ENCODE measurements at regions not wholly inside any gene's neighbourhood (a gene's known extent, or its start where the extent isn't known, plus 50 kb on each side); places are given as distances from the start of the nearest gene placed in this dataset.

- no peak overlapping the region for H3K27ac ChIP-seq
- no peak overlapping the region for H3K4me3 ChIP-seq
- H3K4me1 ChIP-seq = no peaks in the 10 kb centered on the region
- DNase-seq (ENCODE audit: low spot score in 2 of 2) = no peak
- TF ChIP-seq POLR2A (IDR thresholded peaks at IDR 0.05) (no peak), CTCF (IDR thresholded peaks at IDR 0.05) (no peak), POLR2AphosphoS5 (IDR thresholded peaks at IDR 0.05) (no peak)
- intact Hi-C loops (cut with DNase I; ENCODE audit: low total_unique reads) = no loop called here
- H3K36me3 ChIP-seq = no peaks in the 10 kb centered on the region
- no peaks in the 10 kb centered on the region for H3K9me3 ChIP-seq
- H3K27me3 ChIP-seq = peaks cover 0 to 4% of the 10 kb centered on the region in 2 donors
Observed at GRCh38 chr11:19551457-19551856, 161.2 kb upstream of the NAV2 start.

- Histone ChIP-seq H3K9me3 (no peaks in the 10 kb centered on the region), H3K27ac (no peak overlapping the region), H3K4me1 (no peaks in the 10 kb centered on the region), H3K27me3 (peaks cover 0 to 5% of the 10 kb centered on the region in 2 donors), H3K36me3 (no peaks in the 10 kb centered on the region), H3K4me3 (no peak overlapping the region)
- no peak for TF ChIP-seq POLR2A (IDR thresholded peaks at IDR 0.05)
- TF ChIP-seq CTCF (IDR thresholded peaks at IDR 0.05) = no peak
- TF ChIP-seq POLR2AphosphoS5 (IDR thresholded peaks at IDR 0.05) = no peak
- DNase-seq (ENCODE audit: low spot score in 2 of 2) = no peak
- intact Hi-C loops (cut with DNase I; ENCODE audit: low total_unique reads) = no loop called here
Observed at GRCh38 chr11:19547044-19547443, 165.6 kb upstream of the NAV2 start.

- no peaks in the 10 kb centered on the region for H3K36me3 ChIP-seq
- peaks cover 0 to 10% of the 10 kb centered on the region in 2 donors for H3K27me3 ChIP-seq
- H3K9me3 ChIP-seq = no peaks in the 10 kb centered on the region
- intact Hi-C loops (cut with DNase I; ENCODE audit: low total_unique reads) = no loop called here
- no peak overlapping the region for H3K27ac ChIP-seq
- no peak for TF ChIP-seq CTCF (IDR thresholded peaks at IDR 0.05)
- no peak for TF ChIP-seq POLR2A (IDR thresholded peaks at IDR 0.05)
- TF ChIP-seq POLR2AphosphoS5 (IDR thresholded peaks at IDR 0.05) = no peak
- no peaks in the 10 kb centered on the region for H3K4me1 ChIP-seq
- H3K4me3 ChIP-seq = no peak overlapping the region
- DNase-seq (ENCODE audit: low spot score in 2 of 2) = no peak
Observed at GRCh38 chr11:19546325-19546724, 166.3 kb upstream of the NAV2 start.

- TF ChIP-seq CTCF (IDR thresholded peaks at IDR 0.05) (no peak), POLR2A (IDR thresholded peaks at IDR 0.05) (no peak), POLR2AphosphoS5 (IDR thresholded peaks at IDR 0.05) (no peak)
- intact Hi-C loops (cut with DNase I; ENCODE audit: low total_unique reads) = no loop called here
- H3K4me3 ChIP-seq = no peak overlapping the region
Observed at GRCh38 chr11:19541521-19542049, 171.1 kb upstream of the NAV2 start.

GRCh38 chr11:19539861-19540260, 172.8 kb upstream of the NAV2 start:
- Histone ChIP-seq H3K27ac (no peak overlapping the region), H3K9me3 (no peaks in the 10 kb centered on the region), H3K27me3 (peaks cover 0 to 7% of the 10 kb centered on the region in 2 donors), H3K4me1 (no peaks in the 10 kb centered on the region), H3K36me3 (no peaks in the 10 kb centered on the region), H3K4me3 (no peak overlapping the region)
- intact Hi-C loops (cut with DNase I; ENCODE audit: low total_unique reads) = no loop called here
- TF ChIP-seq CTCF (IDR thresholded peaks at IDR 0.05) = no peak
- TF ChIP-seq POLR2A (IDR thresholded peaks at IDR 0.05) = no peak
- TF ChIP-seq POLR2AphosphoS5 (IDR thresholded peaks at IDR 0.05) = no peak
- no peak for DNase-seq (ENCODE audit: low spot score in 2 of 2)

More at GRCh38 chr11:19541521-19542049, 171.1 kb upstream of the NAV2 start:
- H3K4me1 ChIP-seq = no peaks in the 10 kb centered on the region
- peaks cover 0 to 7% of the 10 kb centered on the region in 2 donors for H3K27me3 ChIP-seq
- H3K27ac ChIP-seq = no peak overlapping the region
- DNase-seq (ENCODE audit: low spot score in 2 of 2) = no peak
- H3K36me3 ChIP-seq = no peaks in the 10 kb centered on the region
- H3K9me3 ChIP-seq = no peaks in the 10 kb centered on the region

Data from breast epithelium (tissue), 4 donors.